ENCODE measurements at regions not wholly inside any gene's neighbourhood (a gene's known extent, or its start where the extent isn't known, plus 50 kb on each side); places are given as distances from the start of the nearest gene placed in this dataset.

DNA sequence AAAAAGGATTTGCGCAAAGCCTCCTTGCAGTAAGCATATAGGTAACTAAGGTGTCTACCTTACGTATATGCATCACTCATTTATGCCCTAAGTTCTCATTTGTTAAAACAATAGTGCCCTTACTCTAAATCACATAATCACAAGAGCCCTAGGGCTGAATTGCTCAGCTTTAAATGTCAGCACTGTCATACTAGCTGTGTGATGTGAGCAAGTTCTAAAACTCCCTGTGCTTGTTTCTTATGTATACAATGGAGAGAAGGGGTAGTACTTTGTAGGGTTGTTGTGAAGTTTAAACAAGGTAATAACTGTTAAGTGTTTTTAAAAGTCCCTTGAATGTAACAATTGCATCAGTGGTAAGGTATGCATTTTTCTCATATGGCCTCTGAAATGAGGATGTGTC lies 169.5 kb upstream of the DMRT1 start:
- ChIA-PET POLR2A (no interaction called here), CTCF (interaction anchor here (0.6 kb wide), 1 partner anchor 955 kb away, joined by 4 read pairs; no protein-coding TSS in a partner anchor)
- no peak overlapping the region for H3K27ac ChIP-seq (ENCODE audit: extremely low read depth, low read depth, low read length)
- H3K36me3 ChIP-seq (ENCODE audit: control insufficient read depth in 2 of 2, insufficient read depth in 1 of 2, low read length in 2 of 2), result no peaks in the 10 kb centered on the region
- H3K4me3 ChIP-seq (ENCODE audit: low read depth, low read length), result no peak overlapping the region
- TF ChIP-seq, protein P1, sequence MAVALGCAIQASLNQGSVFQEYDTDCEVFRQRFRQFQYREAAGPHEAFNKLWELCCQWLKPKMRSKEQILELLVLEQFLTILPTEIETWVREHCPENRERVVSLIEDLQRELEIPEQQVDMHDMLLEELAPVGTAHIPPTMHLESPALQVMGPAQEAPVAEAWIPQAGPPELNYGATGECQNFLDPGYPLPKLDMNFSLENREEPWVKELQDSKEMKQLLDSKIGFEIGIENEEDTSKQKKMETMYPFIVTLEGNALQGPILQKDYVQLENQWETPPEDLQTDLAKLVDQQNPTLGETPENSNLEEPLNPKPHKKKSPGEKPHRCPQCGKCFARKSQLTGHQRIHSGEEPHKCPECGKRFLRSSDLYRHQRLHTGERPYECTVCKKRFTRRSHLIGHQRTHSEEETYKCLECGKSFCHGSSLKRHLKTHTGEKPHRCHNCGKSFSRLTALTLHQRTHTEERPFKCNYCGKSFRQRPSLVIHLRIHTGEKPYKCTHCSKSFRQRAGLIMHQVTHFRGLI (tag by site-specific recombination; IDR thresholded peaks at IDR 0.05), result no peak
- TF ChIP-seq ZNF175 (tag by site-specific recombination; IDR thresholded peaks at IDR 0.05) (no peak), GLIS2 (tag by site-specific recombination; IDR thresholded peaks at IDR 0.05) (no peak), ZNF473 (tag by site-specific recombination; IDR thresholded peaks at IDR 0.05) (no peak), KLF9 (tag by site-specific recombination; IDR thresholded peaks at IDR 0.05; ENCODE audit: low read depth) (no peak), ZNF768 (tag by site-specific recombination; IDR thresholded peaks at IDR 0.05) (no peak), ZNF501 (tag by site-specific recombination; IDR thresholded peaks at IDR 0.05) (no peak), HOXD13 (CRISPR knock-in tag; IDR thresholded peaks at IDR 0.05; ENCODE audit: borderline replicate concordance) (no peak)
- no peaks in the 10 kb centered on the region for H3K4me1 ChIP-seq (ENCODE audit: control insufficient read depth, insufficient read depth, low read length)
- H3K9me3 ChIP-seq (ENCODE audit: control insufficient read depth, insufficient read depth, low read depth, low read length), result no peaks in the 10 kb centered on the region

GRCh38 chr9:672851-673250 lies 168.6 kb upstream of the DMRT1 start:
- no peaks in the 10 kb centered on the region for H3K9me3 ChIP-seq (ENCODE audit: control insufficient read depth, insufficient read depth, low read depth, low read length)
- ChIA-PET POLR2A (no interaction called here), CTCF (no interaction called here)
- no peaks in the 10 kb centered on the region for H3K36me3 ChIP-seq (ENCODE audit: control insufficient read depth in 2 of 2, insufficient read depth in 1 of 2, low read length in 2 of 2)
- no peak overlapping the region for H3K27ac ChIP-seq (ENCODE audit: extremely low read depth, low read depth, low read length)
- TF ChIP-seq FEZF1 (tag by site-specific recombination; IDR thresholded peaks at IDR 0.05), result no peak
- TF ChIP-seq ZFP37 (tag by site-specific recombination; IDR thresholded peaks at IDR 0.05), result no peak
- no peak for TF ChIP-seq MEIS1 (CRISPR knock-in tag; IDR thresholded peaks at IDR 0.05; ENCODE audit: borderline replicate concordance)
- no peak for TF ChIP-seq ZNF221 (tag by site-specific recombination; IDR thresholded peaks at IDR 0.05; ENCODE audit: borderline replicate concordance)
- no peak overlapping the region for H3K4me3 ChIP-seq (ENCODE audit: low read depth, low read length)
- H3K4me1 ChIP-seq (ENCODE audit: control insufficient read depth, insufficient read depth, low read length), result 0 out of 2 replicates have a peak, but pooled peaks cover 3% of the 10 kb centered on the region

DNA sequence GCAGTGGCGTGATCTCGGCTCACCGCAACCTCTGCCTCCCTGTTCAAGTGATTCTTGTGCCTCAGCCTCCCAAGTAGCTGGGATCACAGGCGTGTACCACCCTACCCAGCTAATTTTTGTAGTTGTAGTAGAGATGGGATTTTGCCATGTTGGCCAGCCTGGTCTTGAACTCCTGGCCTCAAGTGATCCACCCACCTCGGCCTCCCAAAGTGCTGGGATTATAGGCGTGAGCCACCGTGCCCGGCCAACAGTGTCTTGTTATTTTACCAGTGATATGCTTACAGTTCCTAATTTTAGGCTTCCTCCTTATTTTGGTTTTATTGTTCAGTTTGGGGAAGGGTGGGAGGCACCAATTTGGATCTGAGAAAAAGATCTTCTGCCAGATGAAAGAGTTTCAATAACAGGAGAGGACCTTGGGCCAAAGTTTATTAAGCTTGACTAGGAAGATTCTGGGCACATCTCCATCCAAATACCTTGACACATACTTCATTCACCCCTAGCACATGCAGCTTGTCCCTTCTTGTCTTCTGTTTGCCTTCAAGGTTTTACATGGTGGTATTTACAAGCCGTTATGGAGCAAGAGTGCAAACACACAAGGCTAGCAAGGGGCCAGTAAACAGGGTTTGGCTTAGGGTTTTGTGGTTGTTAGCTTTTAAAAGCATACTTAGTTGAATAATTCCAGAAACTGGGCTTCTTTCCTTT lies 168.1 kb upstream of the DMRT1 start:
- CTCF ChIA-PET, result no interaction called here
- POLR2A ChIA-PET, result no interaction called here

More for the DNA sequence above, 168.1 kb upstream of the DMRT1 start:
- H3K9me3 ChIP-seq (ENCODE audit: control insufficient read depth, insufficient read depth, low read depth, low read length), result no peaks in the 10 kb centered on the region
- 0 out of 2 replicates have a peak, but pooled peaks cover 3% of the 10 kb centered on the region for H3K4me1 ChIP-seq (ENCODE audit: control insufficient read depth, insufficient read depth, low read length)
- no peak overlapping the region for H3K4me3 ChIP-seq (ENCODE audit: low read depth, low read length)
- H3K36me3 ChIP-seq (ENCODE audit: control insufficient read depth in 2 of 2, insufficient read depth in 1 of 2, low read length in 2 of 2), result no peaks in the 10 kb centered on the region
- H3K27ac ChIP-seq (ENCODE audit: extremely low read depth, low read depth, low read length), result no peak overlapping the region
- TF ChIP-seq ZNF169 (tag by site-specific recombination; IDR thresholded peaks at IDR 0.05) (no peak), ZNF311 (tag by site-specific recombination; IDR thresholded peaks at IDR 0.05; ENCODE audit: borderline replicate concordance) (no peak), ZNF341 (tag by site-specific recombination; IDR thresholded peaks at IDR 0.05; ENCODE audit: low read depth) (no peak), ZNF221 (tag by site-specific recombination; IDR thresholded peaks at IDR 0.05; ENCODE audit: borderline replicate concordance) (no peak), ZNF394 (tag by site-specific recombination; IDR thresholded peaks at IDR 0.05; ENCODE audit: borderline replicate concordance) (no peak), ZNF24 (tag by site-specific recombination; IDR thresholded peaks at IDR 0.05) (no peak), OVOL3 (tag by site-specific recombination; IDR thresholded peaks at IDR 0.05) (no peak), ZNF148 (tag by site-specific recombination; IDR thresholded peaks at IDR 0.05; ENCODE audit: borderline replicate concordance) (no peak), GLIS2 (tag by site-specific recombination; IDR thresholded peaks at IDR 0.05) (no peak), SCRT1 (tag by site-specific recombination; IDR thresholded peaks at IDR 0.05; ENCODE audit: borderline replicate concordance) (no peak), ZNF571 (tag by site-specific recombination; IDR thresholded peaks at IDR 0.05) (no peak), ZNF114 (tag by site-specific recombination; IDR thresholded peaks at IDR 0.05) (no peak), PRDM4 (tag by site-specific recombination; IDR thresholded peaks at IDR 0.05) (no peak), EGR2 (tag by site-specific recombination; IDR thresholded peaks at IDR 0.05; ENCODE audit: low read depth) (no peak), ZNF792 (tag by site-specific recombination; IDR thresholded peaks at IDR 0.05) (no peak), IKZF3 (tag by site-specific recombination; IDR thresholded peaks at IDR 0.05) (no peak), ZNF558 (tag by site-specific recombination; IDR thresholded peaks at IDR 0.05) (no peak)

Measured in HEK293 (cell line).